ENCODE measurements at regions not wholly inside any gene's neighbourhood (a gene's known extent, or its start where the extent isn't known, plus 50 kb on each side); places are given as distances from the start of the nearest gene placed in this dataset.

DNA sequence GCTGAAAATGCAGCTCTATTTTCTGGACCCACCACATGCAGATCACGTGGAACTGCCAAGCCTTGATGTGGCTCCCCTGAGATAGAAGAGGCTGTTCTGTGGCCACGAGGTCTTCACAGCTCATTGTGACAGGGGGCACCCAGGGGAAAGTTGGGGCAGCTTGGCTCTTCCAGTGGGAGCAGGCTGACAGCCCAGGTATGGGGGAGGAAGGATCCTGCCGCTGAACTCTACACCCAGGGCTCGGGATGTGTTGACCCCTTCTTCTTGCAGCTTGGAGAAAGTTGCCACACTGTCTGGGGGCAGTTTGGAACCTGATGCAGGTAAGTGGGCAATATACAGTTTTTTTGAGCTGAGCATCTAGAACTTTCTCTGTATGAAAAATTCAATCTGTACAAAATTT lies 133.6 kb upstream of the PITX1 start:
- TF ChIP-seq, protein P1, sequence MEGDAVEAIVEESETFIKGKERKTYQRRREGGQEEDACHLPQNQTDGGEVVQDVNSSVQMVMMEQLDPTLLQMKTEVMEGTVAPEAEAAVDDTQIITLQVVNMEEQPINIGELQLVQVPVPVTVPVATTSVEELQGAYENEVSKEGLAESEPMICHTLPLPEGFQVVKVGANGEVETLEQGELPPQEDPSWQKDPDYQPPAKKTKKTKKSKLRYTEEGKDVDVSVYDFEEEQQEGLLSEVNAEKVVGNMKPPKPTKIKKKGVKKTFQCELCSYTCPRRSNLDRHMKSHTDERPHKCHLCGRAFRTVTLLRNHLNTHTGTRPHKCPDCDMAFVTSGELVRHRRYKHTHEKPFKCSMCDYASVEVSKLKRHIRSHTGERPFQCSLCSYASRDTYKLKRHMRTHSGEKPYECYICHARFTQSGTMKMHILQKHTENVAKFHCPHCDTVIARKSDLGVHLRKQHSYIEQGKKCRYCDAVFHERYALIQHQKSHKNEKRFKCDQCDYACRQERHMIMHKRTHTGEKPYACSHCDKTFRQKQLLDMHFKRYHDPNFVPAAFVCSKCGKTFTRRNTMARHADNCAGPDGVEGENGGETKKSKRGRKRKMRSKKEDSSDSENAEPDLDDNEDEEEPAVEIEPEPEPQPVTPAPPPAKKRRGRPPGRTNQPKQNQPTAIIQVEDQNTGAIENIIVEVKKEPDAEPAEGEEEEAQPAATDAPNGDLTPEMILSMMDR (IDR thresholded peaks at IDR 0.05), result no peak
- no peak for TF ChIP-seq POLR2A (IDR thresholded peaks at IDR 0.05)

Data from esophagus squamous epithelium (tissue), 4 donors.